ENCODE measurements at regions not wholly inside any gene's neighbourhood (a gene's known extent, or its start where the extent isn't known, plus 50 kb on each side); places are given as distances from the start of the nearest gene placed in this dataset.

DNA sequence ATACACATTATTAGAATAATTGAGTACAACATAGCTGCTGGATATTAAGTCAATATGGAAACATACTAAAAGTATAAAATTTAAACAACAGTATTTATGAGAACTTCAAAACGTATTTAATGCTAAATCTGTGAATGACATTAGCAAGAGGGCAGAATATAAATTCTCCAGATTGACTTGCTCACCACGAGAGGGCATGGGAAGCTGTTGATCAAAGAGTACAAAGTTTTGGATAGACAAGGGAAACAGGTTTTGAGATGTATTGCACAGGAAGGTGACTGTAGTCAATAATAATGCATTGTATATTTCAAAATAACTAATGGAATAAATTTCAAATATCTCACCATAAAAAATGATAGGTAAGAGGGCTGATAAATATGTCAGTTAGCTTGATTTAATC, 768.2 kb downstream of the CENPC start:
- TF ChIP-seq CTCF (IDR thresholded peaks at IDR 0.05; ENCODE audit: low read depth, low read length, poor library complexity, severe bottlenecking) (no peak), EZH2phosphoT487 (IDR thresholded peaks at IDR 0.05; ENCODE audit: borderline replicate concordance, low read length) (no peak)
